ENCODE measurements at regions not wholly inside any gene's neighbourhood (a gene's known extent, or its start where the extent isn't known, plus 50 kb on each side); places are given as distances from the start of the nearest gene placed in this dataset.
"Not testable (repeated sequence)": the region's sequence is repeated elsewhere in the genome, so short reads cannot be mapped to it uniquely, and the experiment has no call there.

DNA sequence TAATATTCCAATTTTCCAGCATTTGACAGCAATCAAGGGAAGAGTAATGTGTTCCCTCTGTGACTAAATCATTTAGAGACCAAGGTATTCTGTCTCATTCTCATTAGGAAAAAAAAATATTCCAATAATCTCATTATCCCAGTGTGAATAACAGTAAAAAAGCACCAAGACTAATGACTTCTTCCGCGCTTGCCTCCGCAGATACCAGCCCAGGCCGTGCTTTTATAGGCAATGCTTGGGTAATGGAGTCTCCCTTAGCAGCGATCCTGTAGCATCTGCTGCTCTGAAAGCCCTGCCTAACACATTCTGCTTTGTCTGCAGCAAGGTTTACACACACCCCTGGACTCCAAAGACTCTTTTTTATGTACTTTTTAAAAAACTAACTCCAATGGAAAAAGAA lies 470.0 kb upstream of the CAMK1G start:
- no peak for DNase-seq (ENCODE audit: low read depth)

- DNase-seq (ENCODE audit: low read depth) = no peak
Measured at GRCh38 chr1:209116705-209117104, 466.8 kb upstream of the CAMK1G start.

DNA sequence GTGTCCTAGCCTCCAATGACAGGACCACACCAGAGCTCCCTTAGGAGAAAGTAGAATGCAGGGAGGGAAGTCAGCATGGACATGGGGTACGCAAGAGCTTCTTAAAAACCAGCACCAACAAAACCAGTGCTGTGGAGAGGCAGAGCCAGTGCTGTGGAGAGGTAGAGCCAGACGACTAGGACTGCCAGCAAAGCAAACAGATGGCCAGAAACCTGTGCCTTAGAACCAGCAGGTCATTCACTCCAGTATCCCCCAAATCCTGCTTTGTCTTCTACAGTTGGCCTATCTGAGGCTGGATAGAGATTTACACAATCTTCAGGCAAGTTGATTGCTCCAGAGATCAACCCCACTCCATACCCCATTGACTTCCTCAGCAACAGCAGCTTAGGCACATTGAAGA lies 459.9 kb upstream of the CAMK1G start:
- no peak for DNase-seq (ENCODE audit: low read depth)

- DNase-seq (ENCODE audit: low read depth) = not testable (repeated sequence)
Measured at GRCh38 chr1:209129091-209129490, 454.4 kb upstream of the CAMK1G start.

DNA sequence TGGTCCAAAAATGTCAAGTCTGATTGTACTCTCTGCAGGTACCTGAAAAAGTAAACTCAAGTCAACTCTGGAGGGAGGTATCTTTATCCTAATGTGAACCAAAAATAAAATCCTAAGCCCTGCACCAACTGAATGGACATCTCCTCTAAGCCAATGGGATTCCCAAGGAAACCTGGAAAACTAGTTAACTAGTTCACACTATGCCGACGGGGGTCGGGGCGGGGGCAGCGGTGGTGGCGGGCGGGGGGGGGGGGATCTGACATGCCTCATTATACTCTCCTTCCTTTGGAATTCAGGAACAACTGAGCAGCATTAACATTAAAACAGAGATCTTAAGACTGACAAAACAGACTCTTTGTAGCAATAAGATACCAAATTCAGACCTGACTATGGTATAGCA lies 452.6 kb upstream of the CAMK1G start:
- no peak for DNase-seq (ENCODE audit: low read depth)

DNA sequence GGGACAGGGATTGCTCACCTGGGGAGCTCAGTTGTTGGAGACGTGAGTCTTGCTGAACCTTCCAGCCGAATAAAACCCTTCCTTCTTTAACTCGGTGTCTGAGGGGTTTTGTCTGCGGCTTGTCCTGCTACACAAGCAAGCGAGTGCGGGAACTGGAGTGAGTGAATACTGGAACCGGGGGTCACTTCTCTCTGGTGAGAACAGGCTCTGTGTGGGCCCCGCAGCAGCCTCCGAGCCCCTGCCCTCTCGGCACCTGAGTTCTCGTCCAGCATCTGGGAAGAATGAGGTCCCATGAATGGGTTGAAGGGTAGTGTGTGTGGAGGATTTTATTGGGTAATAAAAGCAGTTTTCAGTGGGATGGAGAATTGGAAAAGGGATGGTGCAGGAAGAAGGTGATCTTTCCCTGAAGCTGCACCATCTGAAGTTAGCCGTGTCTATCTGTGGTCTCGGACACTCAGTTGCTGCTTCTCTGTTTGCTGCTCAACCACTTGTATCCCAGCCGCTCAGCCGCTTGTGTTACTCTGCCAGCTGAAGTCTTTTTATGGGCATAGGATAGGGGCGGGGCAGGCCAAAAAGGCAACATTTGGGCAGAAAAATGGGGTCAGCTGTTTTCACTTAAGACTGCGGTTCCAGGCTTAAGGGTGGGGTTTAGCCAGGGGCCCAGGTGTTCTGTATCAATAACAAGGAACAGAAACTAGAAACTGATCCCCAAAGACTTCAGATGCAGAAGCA lies 450.6 kb upstream of the CAMK1G start:
- DNase-seq (ENCODE audit: low read depth) = no peak

- DNase-seq (ENCODE audit: low read depth) = no peak
Measured at GRCh38 chr1:209134001-209134400, 449.5 kb upstream of the CAMK1G start.

DNA sequence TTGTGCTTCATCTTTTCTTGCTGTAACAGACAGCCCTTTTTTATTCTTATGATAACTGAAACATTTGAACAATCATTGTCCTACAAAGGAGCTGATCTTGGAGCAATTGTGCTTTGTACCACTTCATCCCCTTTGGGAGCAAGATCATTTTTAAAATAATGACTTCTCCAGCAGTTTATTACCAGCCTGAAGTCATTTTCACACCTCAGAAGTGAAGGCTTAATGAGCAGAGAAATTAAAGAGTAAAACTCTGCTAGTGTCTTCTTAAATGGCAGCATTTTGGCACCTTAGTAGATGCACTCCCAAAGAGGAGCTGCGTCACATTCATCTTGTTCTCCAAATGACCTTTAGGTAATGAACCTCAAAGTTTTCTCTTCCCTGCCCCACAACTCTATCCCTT lies 439.6 kb upstream of the CAMK1G start:
- DNase-seq (ENCODE audit: low read depth) = no peak

DNA sequence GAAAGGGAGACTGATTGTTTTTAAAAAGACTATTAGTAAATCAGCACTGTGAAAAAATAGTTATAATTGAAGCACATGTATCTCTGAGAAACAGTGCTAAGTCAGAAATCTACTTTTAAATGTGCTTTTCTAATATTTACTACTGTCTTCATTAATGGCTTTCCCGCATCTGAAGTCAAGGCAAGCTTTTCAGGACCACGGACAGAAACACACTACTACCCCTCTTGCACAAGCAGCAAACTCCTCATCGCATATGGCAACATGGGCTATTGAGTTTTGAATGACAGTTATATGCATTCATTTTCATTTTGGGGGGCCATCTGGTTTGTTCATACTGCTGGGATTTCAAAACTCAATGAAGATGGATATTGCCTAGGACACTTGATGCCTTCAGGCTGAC lies 433.4 kb upstream of the CAMK1G start:
- DNase-seq (ENCODE audit: low read depth) = no peak

DNA sequence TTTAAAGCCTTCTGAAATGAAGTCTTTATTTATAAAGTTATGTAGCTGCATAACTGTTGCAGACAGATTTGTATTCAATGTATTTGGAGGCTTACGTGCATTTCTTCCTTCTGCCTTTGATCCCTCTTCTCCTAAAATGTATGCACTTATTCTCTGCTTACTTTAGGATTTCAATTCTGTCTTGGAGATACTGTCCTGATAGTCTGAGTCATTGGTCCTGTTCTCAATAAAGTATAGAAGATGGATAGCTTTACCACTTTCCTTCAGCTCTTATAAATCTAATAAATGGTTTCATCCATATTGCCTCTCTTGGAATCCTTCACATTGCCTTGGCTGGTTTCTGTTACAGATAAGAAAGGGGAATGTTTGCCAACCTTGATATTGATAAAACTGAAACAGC lies 430.1 kb upstream of the CAMK1G start:
- no peak for DNase-seq (ENCODE audit: low read depth)

- DNase-seq (ENCODE audit: low read depth) = no peak
Measured at GRCh38 chr1:209154912-209155311, 428.6 kb upstream of the CAMK1G start.

DNA sequence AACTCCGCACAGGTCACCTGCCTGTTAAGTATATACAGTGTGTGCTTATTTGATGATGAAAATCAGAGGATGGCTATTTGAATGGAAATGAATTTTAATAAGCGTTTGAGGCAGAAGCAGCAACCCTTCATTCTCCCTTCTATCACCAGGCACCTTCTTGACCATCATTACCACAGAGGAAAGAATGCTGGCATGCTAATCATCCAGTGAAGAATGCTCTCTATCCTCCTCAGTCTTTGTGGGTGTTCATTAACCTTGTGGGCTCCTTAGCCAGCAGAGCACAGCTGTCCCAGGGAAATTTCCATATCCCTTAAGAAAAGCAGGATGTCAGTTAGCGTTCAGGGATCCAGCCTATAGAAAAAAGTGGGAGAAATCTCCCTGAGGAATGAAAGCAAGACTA lies 428.0 kb upstream of the CAMK1G start:
- no peak for DNase-seq (ENCODE audit: low read depth)

DNA sequence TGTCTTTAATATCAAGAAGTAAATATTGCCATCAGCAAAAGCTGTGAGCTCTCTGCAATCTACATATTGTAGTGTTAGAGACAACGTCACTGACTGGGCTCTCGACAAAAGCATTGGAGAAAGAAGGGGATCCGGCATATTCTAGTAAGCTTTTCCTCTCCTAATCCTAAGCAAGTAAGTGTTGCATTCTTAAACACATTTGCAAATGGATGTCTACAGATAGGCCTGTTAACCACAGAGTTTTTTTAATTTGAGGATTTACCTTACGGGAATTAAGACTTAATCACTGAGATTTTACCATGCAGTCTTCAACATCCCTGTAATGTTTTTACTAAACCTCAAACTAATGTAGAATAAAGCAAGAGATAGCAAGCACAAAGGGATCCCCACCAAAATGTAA lies 426.5 kb upstream of the CAMK1G start:
- no peak for DNase-seq (ENCODE audit: low read depth)

- no peak for DNase-seq (ENCODE audit: low read depth)
Measured at GRCh38 chr1:209157546-209158249, 425.8 kb upstream of the CAMK1G start.

DNA sequence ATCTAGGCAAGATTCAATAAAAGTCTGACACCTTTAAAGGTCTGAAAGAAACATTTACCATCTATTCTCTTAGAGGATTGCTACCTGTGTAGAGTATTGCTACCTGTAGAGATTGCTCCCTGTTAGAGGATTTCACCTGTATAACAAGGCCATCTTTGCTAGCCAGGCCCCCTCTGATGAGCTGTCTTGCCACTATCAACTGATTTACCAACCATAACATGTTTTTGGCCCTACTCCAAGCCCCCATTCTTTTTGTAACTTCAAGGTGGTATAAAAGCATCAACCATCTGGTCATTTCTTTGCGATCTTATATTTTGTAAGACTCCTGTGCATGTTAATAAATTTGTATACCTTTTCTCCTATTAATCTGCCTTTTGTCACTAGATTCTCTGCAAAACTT lies 424.7 kb upstream of the CAMK1G start:
- no peak for DNase-seq (ENCODE audit: low read depth)

DNA sequence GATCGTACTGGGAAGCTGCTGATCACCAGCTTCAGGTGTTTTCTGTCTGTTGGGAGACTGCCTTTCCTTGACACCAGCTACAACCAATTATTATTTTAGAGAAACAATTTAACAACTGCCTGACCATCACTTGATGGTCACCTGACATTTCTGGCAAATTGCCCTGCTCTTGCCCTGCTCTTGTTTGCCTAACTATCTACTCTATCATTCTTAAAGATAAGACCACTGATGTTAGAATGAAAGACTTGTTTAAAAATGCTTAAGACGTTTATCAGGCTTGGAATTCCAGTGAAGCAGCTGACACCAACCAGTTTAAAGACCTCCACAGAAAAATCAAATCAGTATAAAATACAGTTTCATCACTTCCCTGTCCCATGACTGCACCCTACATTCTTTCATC lies 423.3 kb upstream of the CAMK1G start:
- no peak for DNase-seq (ENCODE audit: low read depth)

- no peak for DNase-seq (ENCODE audit: low read depth)
Measured at GRCh38 chr1:209162651-209163050, 420.9 kb upstream of the CAMK1G start.

- DNase-seq (ENCODE audit: low read depth) = no peak
Measured at GRCh38 chr1:209168204-209168603, 415.3 kb upstream of the CAMK1G start.

- DNase-seq (ENCODE audit: low read depth) = no peak
Measured at GRCh38 chr1:209171151-209171550, 412.4 kb upstream of the CAMK1G start.

DNA sequence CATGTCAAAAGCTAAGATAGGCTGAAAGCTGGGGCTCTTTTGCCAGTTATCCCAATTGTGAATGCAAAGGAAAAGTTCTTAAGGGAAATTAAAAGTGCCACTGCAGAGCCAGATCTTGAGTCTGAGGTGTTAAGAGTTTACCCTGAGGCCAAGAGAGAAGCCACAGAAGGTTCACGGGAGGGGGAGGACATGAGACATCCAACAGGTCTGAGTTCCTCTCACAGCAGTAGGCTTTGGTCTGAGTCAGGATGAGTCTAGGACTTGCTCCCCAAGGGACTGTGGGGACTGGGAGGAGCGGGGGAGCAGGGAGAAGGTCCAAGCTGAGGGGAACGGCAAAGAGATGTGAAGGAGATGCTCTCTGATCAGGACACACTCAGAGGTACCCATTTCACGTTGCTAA lies 411.2 kb upstream of the CAMK1G start:
- no peak for DNase-seq (ENCODE audit: low read depth)

- not testable (repeated sequence) for DNase-seq (ENCODE audit: low read depth)
Measured at GRCh38 chr1:209172792-209173542, 410.5 kb upstream of the CAMK1G start.

DNA sequence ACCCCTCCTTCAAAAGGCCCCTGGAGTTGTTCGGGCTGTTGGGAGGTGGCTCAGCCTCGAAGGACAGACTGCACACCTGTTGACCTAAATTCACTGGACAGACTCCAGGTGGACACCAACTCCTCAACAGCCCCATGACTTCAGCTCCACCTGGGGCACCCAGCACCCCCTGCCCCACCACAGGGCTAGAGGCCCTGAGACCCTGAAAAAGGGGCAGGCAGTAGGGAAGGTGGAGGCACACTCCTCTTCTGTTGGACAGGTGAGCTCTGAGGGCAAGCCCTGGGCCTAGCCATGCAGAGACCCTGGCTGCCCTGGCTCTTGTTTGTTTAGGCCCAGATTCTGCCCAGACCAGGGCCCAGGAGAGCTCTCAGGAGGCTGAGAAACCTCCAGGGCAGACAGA lies 409.7 kb upstream of the CAMK1G start:
- DNase-seq (ENCODE audit: low read depth) = not testable (repeated sequence)

- DNase-seq (ENCODE audit: low read depth) = no peak
Measured at GRCh38 chr1:209176866-209177430, 406.6 kb upstream of the CAMK1G start.
